HG03103 (cell line): ENCODE measurements at regions not wholly inside any gene's neighbourhood (a gene's known extent, or its start where the extent isn't known, plus 50 kb on each side); places are given as distances from the start of the nearest gene placed in this dataset.
"Not testable (repeated sequence)": the region's sequence is repeated elsewhere in the genome, so short reads cannot be mapped to it uniquely, and the experiment has no call there.

ENCODE experiments used
- ATAC-seq: cut with Tn5 transposase; IDR thresholded peaks from one replicate; pipeline ENCODE4 v1.9.1; 2021; ENCODE audit warnings: low read depth; ENCODE audit not compliant: unreplicated experiment

DNA sequence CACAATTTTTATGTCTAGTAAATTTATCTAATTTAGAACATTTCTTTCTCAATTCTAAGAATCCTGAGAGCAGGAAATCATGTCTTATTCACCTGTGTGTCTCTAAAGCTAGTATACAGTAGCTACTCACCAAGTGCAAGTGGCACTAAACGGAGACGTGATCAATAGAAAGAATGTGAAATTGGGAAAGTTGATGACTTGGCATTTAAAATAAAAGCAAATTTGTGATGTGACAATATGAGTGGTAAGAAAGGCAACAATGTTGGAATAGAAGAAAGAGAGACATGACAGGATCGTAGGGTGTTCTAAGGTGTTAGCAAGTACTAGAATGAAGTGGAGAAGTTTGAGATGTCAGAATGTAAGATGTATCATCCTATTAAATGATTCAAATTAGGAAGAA, 725.9 kb downstream of the BCKDHB start:
- ATAC-seq, result no peak

DNA sequence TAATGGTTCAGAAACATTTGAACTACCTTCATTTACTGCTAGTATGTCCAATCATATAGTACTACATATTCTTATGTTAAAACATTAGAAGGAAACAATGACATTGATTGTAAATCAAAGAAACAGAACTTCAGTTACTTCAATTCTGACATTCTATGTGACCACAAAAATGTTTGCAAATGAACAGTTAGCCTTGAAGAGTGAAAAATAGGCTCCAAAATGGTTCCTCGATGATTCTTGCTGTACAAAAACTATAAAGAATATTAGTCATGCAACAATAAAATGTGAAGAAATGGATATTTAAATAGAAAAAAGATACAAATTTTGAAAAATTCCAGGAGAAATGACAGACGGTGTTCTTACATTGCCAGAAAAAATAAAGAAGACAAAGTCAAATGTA, 686.9 kb downstream of the BCKDHB start:
- no peak for ATAC-seq

DNA sequence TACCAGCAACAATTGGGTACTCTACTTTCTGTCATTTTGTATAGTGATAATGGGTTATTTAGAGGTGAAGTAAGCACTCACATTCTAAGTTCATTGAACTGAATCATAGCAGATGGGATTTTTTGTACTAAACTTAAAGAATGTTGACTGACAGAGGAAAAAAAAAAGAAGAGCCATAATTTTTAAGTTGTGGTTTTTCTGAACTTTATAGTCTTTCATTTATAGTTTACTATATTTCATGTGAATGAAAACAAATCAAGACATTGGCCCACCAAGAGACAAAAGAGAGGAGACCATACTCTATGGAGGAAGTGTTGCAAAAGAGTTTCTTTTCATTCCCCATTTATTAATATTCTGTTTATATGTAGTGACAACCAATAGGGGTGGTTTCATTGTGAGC, 685.7 kb downstream of the BCKDHB start:
- no peak for ATAC-seq

DNA sequence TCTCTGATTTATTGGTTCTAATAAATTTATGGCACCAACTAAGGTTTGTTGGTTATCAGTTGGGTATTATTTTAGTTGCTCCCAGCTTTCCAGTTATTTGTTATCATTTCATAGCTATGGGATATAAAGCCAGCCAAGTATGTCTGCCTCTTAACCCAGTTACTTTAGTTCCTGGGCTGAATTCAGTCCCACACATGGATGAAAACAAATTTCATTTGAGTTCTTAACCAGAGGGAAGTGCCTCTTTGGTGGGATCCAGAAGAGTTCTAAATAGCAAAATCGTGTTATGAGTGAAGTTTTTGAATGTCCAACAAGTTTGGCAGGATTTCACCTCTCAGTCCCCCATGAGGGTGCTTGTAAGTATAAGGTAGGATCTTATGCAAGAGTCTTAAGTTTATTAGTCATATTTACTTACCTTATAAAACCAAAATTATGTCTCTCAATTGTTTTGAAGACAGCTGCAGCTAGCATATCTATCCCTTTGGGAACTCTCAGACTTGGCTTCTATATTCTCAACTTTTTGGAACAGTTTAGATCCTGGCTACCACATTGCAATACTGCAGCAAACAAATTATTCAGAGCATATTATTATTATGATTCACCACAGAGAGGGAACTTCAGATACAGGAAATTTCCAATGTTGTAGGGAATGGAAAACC, 683.6 kb downstream of the BCKDHB start:
- no peak for ATAC-seq

DNA sequence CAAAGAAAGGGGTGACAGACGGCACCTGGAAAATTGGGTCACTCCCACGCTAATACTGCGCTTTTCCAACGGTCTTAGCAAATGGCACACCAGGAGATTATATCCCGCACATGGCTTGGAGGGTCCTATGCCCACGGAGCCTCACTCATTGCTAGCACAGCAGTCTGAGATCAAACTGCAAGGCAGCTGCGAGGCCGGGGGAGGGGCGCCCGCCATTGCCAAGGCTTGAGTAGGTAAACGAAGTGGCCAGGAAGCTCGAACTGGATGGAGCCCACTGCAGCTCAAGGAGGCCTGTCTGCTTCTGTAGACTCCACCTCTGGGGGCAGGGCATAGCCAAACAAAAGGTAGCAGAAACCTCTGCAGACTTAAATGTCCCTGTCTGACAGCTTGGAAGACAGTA, 676.8 kb downstream of the BCKDHB start:
- not testable (repeated sequence) for ATAC-seq

DNA sequence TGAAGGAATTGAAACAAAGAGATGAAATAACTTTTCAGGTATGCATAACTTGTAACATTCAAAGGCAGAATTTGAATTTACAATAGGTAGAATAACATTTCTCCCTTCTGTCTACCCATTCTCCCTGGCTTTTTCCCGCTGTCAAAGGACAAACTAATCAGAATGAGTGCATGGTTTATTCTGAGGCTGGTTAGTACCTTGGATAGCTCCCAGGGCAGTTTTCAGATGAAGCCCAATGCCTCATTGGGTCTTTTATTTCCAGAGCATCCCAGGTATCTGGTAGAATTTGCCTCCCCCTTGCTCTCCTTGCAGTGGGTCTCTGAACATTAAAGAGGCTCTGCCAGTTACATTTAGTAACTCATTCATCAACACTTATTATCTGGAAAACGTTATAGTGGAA, 665.5 kb downstream of the BCKDHB start:
- no peak for ATAC-seq

DNA sequence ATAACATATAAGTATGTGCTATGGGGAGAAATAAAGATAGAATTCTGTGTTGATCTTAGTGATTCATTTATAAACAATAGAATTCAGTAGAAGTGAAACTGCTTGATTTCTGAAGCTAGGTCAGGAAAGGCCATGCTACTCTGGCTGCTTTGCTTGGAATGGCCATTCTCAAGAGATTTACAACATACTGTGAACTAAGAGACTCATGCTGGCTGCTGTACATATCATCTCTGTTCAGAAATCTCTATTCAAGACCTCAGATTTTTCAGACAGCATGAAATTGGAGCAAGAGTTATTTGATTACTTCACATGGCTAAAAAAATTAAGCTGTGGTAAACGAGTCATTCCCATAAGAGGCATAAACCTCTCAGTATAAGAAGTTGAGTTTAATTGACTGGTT, 662.6 kb downstream of the BCKDHB start:
- ATAC-seq, result no peak

DNA sequence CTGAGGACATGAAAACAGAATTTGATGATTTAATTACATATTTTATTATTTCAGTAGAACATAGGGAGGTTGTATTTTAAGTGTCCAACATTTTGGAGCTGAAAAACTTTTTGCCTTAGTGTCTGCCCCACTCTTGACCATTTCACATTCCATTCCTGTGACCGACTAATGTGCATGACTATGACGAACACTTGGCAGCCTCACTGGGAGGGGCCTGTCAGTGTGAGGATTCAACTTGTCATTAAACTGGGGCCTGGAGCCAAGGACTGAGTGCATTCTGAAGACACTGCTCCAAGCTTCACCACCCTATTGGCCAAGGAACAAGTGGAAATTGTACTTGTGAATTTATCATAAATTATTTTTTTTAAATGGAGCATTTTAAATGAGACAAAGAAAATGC, 661.3 kb downstream of the BCKDHB start:
- ATAC-seq, result no peak

DNA sequence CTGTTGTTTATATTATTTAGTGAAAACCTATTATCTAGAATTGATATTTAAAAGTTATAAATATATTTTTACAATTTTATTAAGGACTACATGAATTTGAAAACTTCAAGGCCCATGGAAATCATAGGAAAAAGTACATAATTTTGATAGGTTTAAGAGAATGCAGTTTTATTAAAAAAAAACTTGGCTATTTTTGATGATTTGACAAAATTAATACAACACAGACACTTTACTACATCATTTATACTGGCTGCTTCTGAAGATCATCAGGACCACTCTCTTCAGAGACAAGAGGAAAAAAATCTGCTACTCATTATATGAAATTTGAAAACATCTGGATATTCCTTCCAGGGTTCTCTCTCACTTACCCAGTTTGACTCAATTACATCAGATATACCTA, 637.7 kb downstream of the BCKDHB start:
- no peak for ATAC-seq

DNA sequence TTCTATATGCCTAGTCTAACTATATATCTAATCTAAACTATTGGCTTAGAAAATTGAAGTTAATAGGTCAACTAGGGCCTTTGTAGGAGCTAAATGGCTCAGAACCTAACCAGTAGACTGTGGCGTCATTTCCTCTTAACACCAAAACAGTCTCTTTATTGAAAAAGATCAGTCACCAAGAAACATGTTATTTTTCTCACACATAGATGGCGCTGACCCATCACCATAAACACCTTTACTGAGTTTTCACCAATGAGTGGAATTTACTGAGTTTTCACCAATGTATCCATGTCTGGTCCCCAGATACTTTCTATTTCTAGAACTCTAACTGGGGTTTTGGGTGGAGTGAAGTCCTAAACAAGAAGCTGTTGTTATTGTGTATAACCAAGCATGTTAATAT, 636.0 kb downstream of the BCKDHB start:
- ATAC-seq, result no peak

DNA sequence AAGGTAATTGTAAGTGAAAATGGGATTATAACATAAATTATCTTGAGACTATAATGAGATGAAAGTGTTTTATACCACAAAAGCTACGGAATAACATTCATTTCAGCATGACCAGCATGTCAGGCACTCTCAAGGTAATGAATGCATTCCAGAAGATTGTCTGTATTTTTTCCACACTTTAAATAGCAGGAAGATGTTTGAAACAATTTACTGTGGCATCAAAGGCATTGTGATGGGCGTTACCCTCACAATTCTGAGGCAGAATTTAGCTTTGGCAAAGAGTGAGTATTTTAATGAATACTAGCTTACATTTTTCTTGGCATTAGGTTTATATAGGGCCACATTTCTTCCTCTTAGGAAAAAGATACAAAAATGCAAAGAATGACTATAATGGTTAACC, 627.2 kb downstream of the BCKDHB start:
- no peak for ATAC-seq

DNA sequence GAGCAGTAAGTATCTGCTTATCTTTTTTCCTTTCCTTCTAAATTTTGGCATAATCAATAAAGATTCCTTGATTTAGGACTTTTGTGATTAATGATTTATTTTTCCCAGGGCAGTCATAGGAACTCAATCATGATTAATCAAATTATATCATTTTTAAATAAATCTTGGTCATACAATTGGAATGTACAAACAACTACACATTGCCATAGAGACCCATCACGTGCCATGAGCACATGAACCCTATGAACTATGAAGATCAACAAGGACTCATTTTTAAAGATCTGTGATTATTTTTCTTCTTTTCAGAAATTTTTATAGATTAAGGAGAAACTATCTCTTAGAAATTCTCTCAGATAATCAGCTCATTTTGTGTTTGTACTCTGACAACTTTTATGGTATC, 622.4 kb downstream of the BCKDHB start:
- ATAC-seq, result no peak

DNA sequence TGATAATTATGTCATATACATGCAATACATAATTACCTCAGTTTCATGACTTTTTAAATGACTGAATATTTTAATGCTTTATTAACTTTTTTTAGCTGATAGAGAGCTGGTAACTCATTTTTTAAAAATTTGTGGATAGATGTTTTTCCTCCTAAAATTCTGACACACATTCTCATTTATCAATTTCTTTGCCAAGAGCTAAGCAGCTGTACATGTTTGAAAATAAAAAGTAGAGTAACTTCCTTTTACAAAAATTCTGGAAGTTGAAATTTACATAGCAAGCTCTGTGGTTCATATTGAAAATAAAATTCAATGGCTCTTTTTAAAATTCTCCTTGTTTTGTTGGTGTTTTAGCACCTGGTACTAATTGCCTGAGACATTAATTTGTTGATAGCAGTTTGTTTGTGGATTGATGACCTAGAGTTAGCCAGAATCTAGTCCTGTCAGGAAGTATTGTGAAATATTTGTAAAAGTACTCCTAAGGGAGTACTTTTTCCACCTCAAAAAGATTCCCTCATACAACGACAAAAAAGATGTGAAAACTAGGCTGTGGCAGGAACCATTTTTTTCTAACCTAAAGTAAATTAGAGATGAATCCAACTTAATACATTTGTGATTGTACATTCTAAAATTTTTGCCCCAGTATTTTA, 621.8 kb downstream of the BCKDHB start:
- no peak for ATAC-seq

DNA sequence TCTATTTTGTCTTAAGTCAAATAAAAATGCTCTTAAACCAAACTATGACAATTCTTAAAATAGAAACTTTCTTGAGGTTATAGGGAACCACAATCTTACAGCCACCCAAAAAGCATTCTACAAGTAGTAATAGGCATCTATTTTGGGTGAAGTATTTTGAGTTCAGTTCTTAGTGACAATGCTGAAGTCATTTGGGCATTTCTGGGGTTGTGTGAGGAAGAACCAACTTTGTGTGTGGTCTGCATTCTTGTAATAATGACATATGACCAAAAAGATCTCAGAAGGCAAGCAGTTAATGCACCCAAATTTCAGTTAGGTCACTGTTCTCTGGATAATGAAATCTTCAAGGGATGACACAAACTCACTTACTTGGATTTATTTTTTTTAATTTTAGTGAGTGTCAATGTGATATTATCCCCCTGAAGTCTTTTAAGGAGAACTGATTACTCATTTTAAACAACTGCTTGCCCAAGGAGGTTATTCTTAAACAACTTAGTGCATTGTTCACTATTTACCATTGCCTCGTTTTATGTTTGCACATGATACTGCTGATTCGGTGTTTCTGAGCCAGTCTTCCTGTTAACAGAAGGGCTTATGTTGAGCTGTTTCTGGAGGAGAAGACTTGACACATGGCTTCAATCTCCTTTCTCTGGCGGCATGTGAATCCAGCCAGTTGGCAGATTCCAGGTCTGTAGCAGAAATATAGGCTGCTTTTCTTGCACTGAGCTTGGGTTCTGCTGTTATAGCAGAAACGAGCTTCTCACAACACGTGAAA, 618.9 kb downstream of the BCKDHB start:
- no peak for ATAC-seq

DNA sequence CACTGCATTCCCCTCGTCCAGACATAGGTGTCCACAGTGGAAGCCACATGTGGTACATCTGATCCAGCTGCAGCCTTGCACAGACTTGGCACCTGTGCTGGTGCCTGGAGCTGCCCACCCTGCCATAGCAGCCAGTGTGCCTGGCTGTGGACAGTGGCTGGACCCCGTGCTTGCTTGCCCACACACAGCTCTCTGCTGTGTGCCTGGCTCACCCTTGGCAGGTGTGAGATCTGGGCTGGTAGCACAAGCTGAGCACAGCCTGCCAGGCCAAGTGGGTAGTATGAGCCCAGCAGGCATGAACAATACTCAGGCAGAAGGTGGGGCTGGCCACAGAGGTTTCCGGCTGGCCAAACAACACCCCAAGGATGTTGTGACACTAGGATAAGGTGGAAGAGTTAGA, 614.4 kb downstream of the BCKDHB start:
- no peak for ATAC-seq

DNA sequence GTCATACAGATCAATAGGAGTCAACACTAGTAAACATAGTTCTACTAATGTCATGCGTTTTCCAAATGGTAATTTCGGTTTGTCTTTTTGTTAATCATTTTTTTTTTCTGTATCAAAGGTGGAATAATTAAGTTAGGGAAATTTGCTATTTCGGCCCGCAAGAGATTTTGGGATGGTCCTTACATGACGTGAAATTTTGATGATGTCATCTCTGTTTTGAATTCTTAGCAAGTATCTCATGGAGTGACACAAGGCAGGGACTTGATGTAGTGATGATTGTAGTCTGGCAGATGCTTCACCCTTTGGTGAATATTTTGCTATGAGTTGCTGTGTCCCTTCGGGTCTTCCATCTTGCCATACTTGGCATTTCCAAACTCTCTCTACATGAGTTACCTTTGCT, 608.0 kb downstream of the BCKDHB start:
- ATAC-seq, result no peak

DNA sequence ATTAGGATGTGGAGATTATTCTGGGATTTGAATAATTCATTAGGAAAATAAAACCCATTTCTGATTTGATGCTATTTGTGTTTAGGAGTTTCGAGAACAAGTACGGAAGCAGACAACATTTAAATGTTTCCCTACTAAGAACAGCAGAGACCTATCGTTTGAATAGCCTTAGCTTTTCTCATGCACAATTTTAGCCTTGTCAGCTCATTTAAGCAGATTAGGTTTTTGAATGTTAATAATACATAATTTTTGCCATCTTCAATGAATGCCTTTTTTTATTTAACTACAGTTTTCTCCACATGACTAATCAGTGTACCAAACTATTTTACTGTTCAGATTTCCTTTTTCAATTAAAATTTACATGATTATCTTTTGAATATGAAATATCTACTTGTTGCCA, 592.0 kb downstream of the BCKDHB start:
- ATAC-seq, result no peak

DNA sequence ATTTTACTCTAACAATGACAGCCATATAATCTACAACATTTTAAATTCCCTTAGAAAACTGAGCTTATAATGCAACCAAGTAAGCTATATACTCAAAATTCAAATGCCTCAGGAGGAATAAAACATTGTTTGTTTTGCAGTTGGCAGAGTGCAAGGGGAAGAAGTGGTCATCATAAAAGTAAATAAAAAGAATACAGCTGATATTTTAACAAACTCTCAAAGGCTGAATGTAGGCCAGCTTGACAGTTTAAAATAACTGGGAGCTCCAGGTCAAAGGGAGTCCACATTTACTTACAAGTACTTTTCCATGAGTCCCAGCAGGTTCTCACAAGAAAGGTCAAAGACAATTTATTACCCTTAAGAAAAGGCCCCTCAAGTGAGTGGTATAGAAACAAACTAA, 589.8 kb downstream of the BCKDHB start:
- no peak for ATAC-seq

DNA sequence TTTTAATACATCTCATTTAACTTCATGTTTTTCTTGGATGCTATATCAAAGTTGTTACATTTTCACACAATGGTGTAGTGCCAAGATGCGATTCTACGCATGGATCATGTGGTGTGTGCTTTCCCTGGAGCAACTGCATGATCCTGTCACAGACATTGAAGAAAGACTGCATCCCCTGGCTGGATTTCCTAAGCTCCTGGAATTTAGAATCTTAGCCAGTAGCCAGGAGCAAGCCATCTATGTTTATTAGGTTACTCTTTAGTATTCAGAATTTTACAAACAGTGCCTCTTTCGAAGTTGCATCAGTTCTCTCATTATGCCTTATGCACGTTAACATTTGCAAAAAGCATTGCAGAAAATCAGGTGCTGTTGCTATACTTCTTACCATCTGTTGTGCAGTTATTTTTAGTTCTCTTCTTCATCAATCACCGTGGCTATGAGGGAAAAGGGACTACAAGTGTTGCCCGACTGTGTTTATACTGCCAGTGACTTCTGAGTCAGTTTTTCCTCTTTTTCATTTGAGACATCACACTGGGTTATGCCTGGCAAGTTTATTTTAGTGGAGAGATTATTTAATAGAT, 584.2 kb downstream of the BCKDHB start:
- ATAC-seq, result no peak

DNA sequence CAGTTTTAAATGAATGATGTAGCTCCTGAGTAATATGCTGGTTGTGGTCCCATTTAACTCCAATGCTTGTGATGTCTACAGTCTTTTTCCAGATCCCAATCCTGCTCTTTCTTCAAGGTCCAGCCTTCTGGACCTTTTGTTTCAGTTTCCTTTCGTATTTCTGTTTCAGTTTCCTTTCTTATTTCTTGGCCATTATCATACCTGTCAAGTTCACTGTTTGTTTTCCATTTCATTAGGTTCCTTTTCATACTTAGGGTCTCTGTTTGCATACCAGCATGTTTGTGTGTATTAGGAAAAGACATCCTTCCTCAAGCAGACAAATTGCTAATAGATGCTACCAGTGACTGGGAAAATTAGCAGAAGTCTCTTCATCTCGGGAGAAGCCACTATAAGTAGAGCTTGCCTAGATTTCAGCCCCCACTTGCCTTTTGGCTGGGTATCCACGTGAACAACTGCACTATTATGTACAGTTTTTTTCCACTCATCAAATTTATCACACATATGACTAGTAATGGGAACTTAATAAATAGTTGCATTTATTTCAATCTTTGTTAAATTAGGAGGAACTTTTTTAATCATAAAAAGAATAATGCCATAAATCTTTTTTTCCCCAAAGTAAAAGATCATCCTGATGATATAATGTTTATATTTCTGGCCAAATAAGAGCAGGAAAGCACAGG, 583.4 kb downstream of the BCKDHB start:
- ATAC-seq, result no peak

DNA sequence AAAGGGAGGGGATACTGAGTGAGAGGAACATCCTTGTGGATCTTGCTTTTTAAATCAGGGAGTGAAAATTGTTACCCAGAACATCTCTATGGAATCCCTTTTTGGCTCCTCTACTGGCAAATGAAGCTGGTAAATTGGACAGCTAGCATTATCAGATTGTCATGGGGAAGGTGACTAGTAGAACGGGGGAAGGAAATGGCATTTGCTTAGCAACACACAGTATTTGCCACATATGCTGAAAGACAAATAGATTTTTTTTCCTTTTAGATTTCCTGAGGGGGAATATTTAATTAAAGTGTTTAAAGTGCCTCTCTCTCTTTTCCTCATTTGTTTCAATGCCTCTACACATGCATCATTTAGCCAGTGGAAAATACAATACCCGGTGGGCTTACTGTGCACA, 573.5 kb downstream of the BCKDHB start:
- ATAC-seq, result no peak
